ENCODE measurements at regions not wholly inside any gene's neighbourhood (a gene's known extent, or its start where the extent isn't known, plus 50 kb on each side); places are given as distances from the start of the nearest gene placed in this dataset.

DNA sequence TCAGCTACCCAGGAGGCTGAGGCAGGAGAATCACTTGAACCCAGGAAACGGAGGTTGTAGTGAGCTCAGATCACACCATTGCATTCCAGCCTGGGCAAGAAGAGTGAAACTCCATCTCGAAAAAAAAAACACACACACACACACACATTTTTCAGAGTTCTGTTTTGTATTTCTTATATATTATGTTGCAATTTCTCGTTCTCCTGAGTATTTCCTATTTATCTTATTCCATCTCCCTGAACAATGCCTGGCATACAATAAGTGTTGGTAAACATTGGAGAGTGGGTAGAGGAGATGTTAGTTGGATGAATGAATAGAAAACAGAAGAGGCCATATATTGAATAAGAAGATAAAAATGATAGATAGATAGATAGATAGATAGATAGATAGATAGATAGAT, 167.8 kb upstream of the CDH5 start:
- H3K9ac ChIP-seq (replicated peaks in 1 of 4; ENCODE audit: extremely low read depth in 1 of 4, low read depth in 3 of 4, low read length in 3 of 4) = no peak overlapping the region
- no peak overlapping the region for H2BK12ac ChIP-seq (ENCODE audit: low read depth, low read length)
- H3K14ac ChIP-seq (ENCODE audit: insufficient read length) = no peak overlapping the region
- no peaks in the 10 kb centered on the region for H4K20me1 ChIP-seq (replicated peaks in 1 of 2; ENCODE audit: control insufficient read depth in 1 of 2, insufficient read depth in 2 of 2, low read length in 2 of 2)
- H3K27me3 ChIP-seq (replicated peaks in 1 of 4; ENCODE audit: control insufficient read depth in 3 of 4, extremely low read depth in 1 of 4, insufficient read depth in 3 of 4, low read length in 3 of 4) = no peaks in the 10 kb centered on the region; a peak in 2 of 7 replicates
- no peak overlapping the region for H3K4me3 ChIP-seq (ENCODE audit: extremely low read depth in 1 of 4, insufficient read depth in 2 of 4, low read depth in 3 of 4, low read length in 4 of 4)
- TF ChIP-seq EGR1 (IDR thresholded peaks at IDR 0.05; ENCODE audit: borderline replicate concordance, low read depth, low read length) = no peak
- TF ChIP-seq, protein P1, sequence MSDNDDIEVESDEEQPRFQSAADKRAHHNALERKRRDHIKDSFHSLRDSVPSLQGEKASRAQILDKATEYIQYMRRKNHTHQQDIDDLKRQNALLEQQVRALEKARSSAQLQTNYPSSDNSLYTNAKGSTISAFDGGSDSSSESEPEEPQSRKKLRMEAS (IDR thresholded peaks at IDR 0.05) = no peak
- no peak for TF ChIP-seq PHF8 (conservative IDR thresholded peaks at IDR 0.05; ENCODE audit: low read depth, low read length)
- no peak for TF ChIP-seq SP1 (IDR thresholded peaks at IDR 0.05; ENCODE audit: low read depth, low read length)
- TF ChIP-seq HDAC6 (IDR thresholded peaks at IDR 0.05; ENCODE audit: low read depth, low read length) = no peak
- no peak for TF ChIP-seq BACH1 (IDR thresholded peaks at IDR 0.05; ENCODE audit: low read length)
- no peak for TF ChIP-seq SAP30 (IDR thresholded peaks at IDR 0.05; ENCODE audit: insufficient read depth, insufficient replicate concordance, low read length)
- no peak for TF ChIP-seq CBX5 (IDR thresholded peaks at IDR 0.05; ENCODE audit: low read depth, low read length)
- TF ChIP-seq CREB1 (IDR thresholded peaks at IDR 0.05) = no peak
- TF ChIP-seq, protein P2, sequence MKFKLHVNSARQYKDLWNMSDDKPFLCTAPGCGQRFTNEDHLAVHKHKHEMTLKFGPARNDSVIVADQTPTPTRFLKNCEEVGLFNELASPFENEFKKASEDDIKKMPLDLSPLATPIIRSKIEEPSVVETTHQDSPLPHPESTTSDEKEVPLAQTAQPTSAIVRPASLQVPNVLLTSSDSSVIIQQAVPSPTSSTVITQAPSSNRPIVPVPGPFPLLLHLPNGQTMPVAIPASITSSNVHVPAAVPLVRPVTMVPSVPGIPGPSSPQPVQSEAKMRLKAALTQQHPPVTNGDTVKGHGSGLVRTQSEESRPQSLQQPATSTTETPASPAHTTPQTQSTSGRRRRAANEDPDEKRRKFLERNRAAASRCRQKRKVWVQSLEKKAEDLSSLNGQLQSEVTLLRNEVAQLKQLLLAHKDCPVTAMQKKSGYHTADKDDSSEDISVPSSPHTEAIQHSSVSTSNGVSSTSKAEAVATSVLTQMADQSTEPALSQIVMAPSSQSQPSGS (IDR thresholded peaks at IDR 0.05; ENCODE audit: low read length) = no peak
- TF ChIP-seq RNF2 (IDR thresholded peaks at IDR 0.05; ENCODE audit: borderline replicate concordance, low read depth, low read length, missing control alignments, poor library complexity, severe bottlenecking) = no peak
- no peak overlapping the region for H4K5ac ChIP-seq (ENCODE audit: insufficient read length, low read depth, low read length)
- no peak overlapping the region for H4K91ac ChIP-seq (replicated peaks; ENCODE audit: insufficient read length, low read length)
- no peak for DNase-seq (ENCODE audit: low read depth in 1 of 2, low spot score in 2 of 2)
- H3K4me2 ChIP-seq (ENCODE audit: insufficient read depth in 1 of 2, low read depth in 2 of 2, low read length in 2 of 2) = no peak overlapping the region
- H3K4ac ChIP-seq (replicated peaks; ENCODE audit: insufficient read length, low read depth, low read length) = no peak overlapping the region
- H3K79me2 ChIP-seq (ENCODE audit: control insufficient read depth in 1 of 2, insufficient read depth in 2 of 2, low read length in 2 of 2) = no peaks in the 10 kb centered on the region
- ChIA-PET CTCF (ENCODE audit: partially characterized antibody) (interaction anchor here (0.6 kb wide), 1 partner anchor 497 kb away, joined by 3 read pairs; no protein-coding TSS in a partner anchor), POLR2A (ENCODE audit: partially characterized antibody) (no interaction called here)
- no peaks in the 10 kb centered on the region for H3K9me3 ChIP-seq (ENCODE audit: insufficient read depth in 2 of 2, low read depth in 1 of 2, low read length in 1 of 2)
- no peaks in the 10 kb centered on the region for H3K36me3 ChIP-seq (ENCODE audit: control insufficient read depth in 2 of 4, insufficient read depth in 4 of 4, low read length in 3 of 4)
- H3K4me1 ChIP-seq (replicated peaks in 1 of 4; ENCODE audit: control insufficient read depth in 3 of 4, insufficient read depth in 4 of 4, low read length in 3 of 4) = no peaks in the 10 kb centered on the region
- H3K23ac ChIP-seq (ENCODE audit: insufficient read length) = no peak overlapping the region
- H4K8ac ChIP-seq (ENCODE audit: extremely low read depth, insufficient read depth, low read length) = no peak overlapping the region
- H2BK120ac ChIP-seq (replicated peaks; ENCODE audit: low read depth, low read length) = no peak overlapping the region
- WGBS, 2 experiments (ENCODE audit: extremely low coverage in 1 of 2, insufficient coverage in 1 of 2, insufficient read length in 1 of 2, insufficient replicate concordance in 2 of 2, low coverage in 1 of 2, low lambda C conversion rate in 2 of 2, missing lambda C conversion rate in 1 of 2) = 61% methylated on average over 3 of the region's 3 CpGs; no CpG with 5 or more reads in 1 of the 2 experiments
- H3K79me1 ChIP-seq (ENCODE audit: low read depth, low read length) = no peaks in the 10 kb centered on the region
- FAIRE-seq = no peak
- no peak overlapping the region for H2BK5ac ChIP-seq (ENCODE audit: low read depth, low read length)
- H3K18ac ChIP-seq (ENCODE audit: extremely low read depth, low read length) = no peak overlapping the region
- no peak overlapping the region for H3K56ac ChIP-seq (replicated peaks; ENCODE audit: insufficient read length, low read depth, low read length)
- H2BK15ac ChIP-seq (ENCODE audit: low read length) = no peak overlapping the region
- H3K23me2 ChIP-seq (ENCODE audit: low read depth, low read length) = no peaks in the 10 kb centered on the region; the same call in 1 of the 2 replicates
- H2AFZ ChIP-seq (ENCODE audit: low read length) = no peak overlapping the region
- H2BK20ac ChIP-seq (ENCODE audit: low read length) = no peak overlapping the region
- no peak overlapping the region for H2AK5ac ChIP-seq (ENCODE audit: low read depth, low read length)
- no peak overlapping the region for H3K27ac ChIP-seq (ENCODE audit: low read depth, low read length)

Data from H1 (cell line).